ENCODE measurements at regions not wholly inside any gene's neighbourhood (a gene's known extent, or its start where the extent isn't known, plus 50 kb on each side); places are given as distances from the start of the nearest gene placed in this dataset.

DNA sequence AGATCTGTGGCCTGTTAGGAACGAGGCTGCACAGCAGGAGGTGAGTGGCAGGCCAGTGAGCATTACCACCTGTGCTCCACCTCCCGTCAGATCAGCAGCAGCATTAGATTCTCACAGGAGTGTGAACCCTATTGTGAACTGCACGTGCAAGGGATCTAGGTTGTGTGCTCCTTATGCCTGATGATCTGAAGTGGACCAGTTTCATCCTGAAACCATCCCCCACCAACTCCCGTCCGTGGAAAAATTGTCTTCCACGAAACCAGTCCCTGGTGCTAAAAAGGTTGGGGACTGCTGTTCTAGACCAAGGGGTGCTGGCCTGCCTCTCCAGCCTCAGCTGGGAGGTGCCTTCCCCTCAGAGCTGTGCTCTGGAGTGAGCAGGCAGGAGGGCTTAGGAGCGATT lies 61.4 kb downstream of the RPLP1 start:
- TF ChIP-seq, protein P1, sequence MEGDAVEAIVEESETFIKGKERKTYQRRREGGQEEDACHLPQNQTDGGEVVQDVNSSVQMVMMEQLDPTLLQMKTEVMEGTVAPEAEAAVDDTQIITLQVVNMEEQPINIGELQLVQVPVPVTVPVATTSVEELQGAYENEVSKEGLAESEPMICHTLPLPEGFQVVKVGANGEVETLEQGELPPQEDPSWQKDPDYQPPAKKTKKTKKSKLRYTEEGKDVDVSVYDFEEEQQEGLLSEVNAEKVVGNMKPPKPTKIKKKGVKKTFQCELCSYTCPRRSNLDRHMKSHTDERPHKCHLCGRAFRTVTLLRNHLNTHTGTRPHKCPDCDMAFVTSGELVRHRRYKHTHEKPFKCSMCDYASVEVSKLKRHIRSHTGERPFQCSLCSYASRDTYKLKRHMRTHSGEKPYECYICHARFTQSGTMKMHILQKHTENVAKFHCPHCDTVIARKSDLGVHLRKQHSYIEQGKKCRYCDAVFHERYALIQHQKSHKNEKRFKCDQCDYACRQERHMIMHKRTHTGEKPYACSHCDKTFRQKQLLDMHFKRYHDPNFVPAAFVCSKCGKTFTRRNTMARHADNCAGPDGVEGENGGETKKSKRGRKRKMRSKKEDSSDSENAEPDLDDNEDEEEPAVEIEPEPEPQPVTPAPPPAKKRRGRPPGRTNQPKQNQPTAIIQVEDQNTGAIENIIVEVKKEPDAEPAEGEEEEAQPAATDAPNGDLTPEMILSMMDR (IDR thresholded peaks at IDR 0.05), result no peak
- TF ChIP-seq POLR2A (IDR thresholded peaks at IDR 0.05) (no peak), POLR2AphosphoS5 (IDR thresholded peaks at IDR 0.05; ENCODE audit: insufficient read depth in 1 of 2, low read depth in 1 of 2) (no peak)

Data from vagina (tissue), 2 donors.